HEK293 (cell line): ENCODE measurements at regions not wholly inside any gene's neighbourhood (a gene's known extent, or its start where the extent isn't known, plus 50 kb on each side); places are given as distances from the start of the nearest gene placed in this dataset.

ENCODE experiments used
- CTCF ChIA-PET: fragments of 350-600 bp; formaldehyde crosslinking; extraction: SDS; loops from one replicate; lab custom pipeline; 2021; ENCODE audit warnings: antibody characterized with exemption; lab: Yijun Ruan, JAX
- POLR2A ChIA-PET: fragments of 300-600 bp; formaldehyde crosslinking; extraction: SDS; loops from one replicate; lab custom pipeline; 2020; ENCODE audit warnings: antibody characterized with exemption, inconsistent platforms; lab: Yijun Ruan, JAX
- H3K27ac ChIP-seq: fragments of 200-500 bp; sonication (Bioruptor generic); 2 replicates; pipeline ENCODE4 v1.5.1; 2014; ENCODE audit warnings: low read depth, low read length, control low read depth, inconsistent platforms; ENCODE audit errors: extremely low read depth
- H3K36me3 ChIP-seq, 2 experiments: fragments of 200-500 bp in 1 of 2; sonication (Bioruptor generic) in 1 of 2; 1 replicate in 1 of 2; 2 replicates in 1 of 2; pipeline ENCODE4 v1.5.1; 2014 to 2017; ENCODE audit warnings: inconsistent platforms in 2 of 2, low read length in 2 of 2; ENCODE audit not compliant: control insufficient read depth in 2 of 2, insufficient read depth in 1 of 2
- H3K4me1 ChIP-seq: fragments of 200-500 bp; sonication (Bioruptor generic); 2 replicates; pipeline ENCODE4 v1.5.1; 2014; ENCODE audit warnings: mild to moderate bottlenecking, low read length, inconsistent platforms; ENCODE audit not compliant: control insufficient read depth, insufficient read depth
- H3K4me3 ChIP-seq: 2 replicates; pipeline ENCODE4 v1.5.1; 2011; ENCODE audit warnings: low read depth, mild to moderate bottlenecking, control low read depth, low read length, moderate library complexity
- H3K9me3 ChIP-seq: fragments of 200-500 bp; sonication (Bioruptor generic); 2 replicates; pipeline ENCODE4 v1.5.1; 2014; ENCODE audit warnings: low read depth, low read length, inconsistent platforms; ENCODE audit not compliant: control insufficient read depth, insufficient read depth
- GFI1B ChIP-seq: fragments of 450-650 bp; formaldehyde crosslinking; IDR thresholded peaks from 2 replicates; pipeline ENCODE4 v1.5.1; 2016; ENCODE audit warnings: missing biosample characterization, missing genetic modification characterization
- INSM2 ChIP-seq: fragments of 450-650 bp; formaldehyde crosslinking; IDR thresholded peaks from 2 replicates; pipeline ENCODE4 v1.5.1; 2016; ENCODE audit warnings: missing biosample characterization, missing genetic modification characterization
- SALL2 ChIP-seq: fragments of 450-650 bp; formaldehyde crosslinking; IDR thresholded peaks from 2 replicates; pipeline ENCODE4 v1.5.0; 2017; ENCODE audit warnings: missing biosample characterization, mild to moderate bottlenecking, missing genetic modification characterization, borderline replicate concordance
- SETDB1 ChIP-seq: IDR thresholded peaks from one replicate; pipeline ENCODE4 v1.6.1; 2017; ENCODE audit warnings: mild to moderate bottlenecking, low read length, moderate library complexity, mixed read lengths; ENCODE audit not compliant: insufficient read length
- ZBTB1 ChIP-seq: fragments of 450-650 bp; formaldehyde crosslinking; IDR thresholded peaks from 2 replicates; pipeline ENCODE4 v1.5.1; 2016; ENCODE audit warnings: missing biosample characterization, missing genetic modification characterization
- ZBTB48 ChIP-seq: fragments of 450-650 bp; formaldehyde crosslinking; IDR thresholded peaks from 2 replicates; pipeline ENCODE4 v1.5.1; 2016; ENCODE audit warnings: missing biosample characterization, missing genetic modification characterization
- ZNF169 ChIP-seq: fragments of 450-650 bp; formaldehyde crosslinking; IDR thresholded peaks from 2 replicates; pipeline ENCODE4 v1.5.1; 2016; ENCODE audit warnings: missing biosample characterization, missing genetic modification characterization
- ZNF23 ChIP-seq: fragments of 450-650 bp; formaldehyde crosslinking; IDR thresholded peaks from 2 replicates; pipeline ENCODE4 v1.5.1; 2016; ENCODE audit warnings: missing biosample characterization, missing genetic modification characterization, borderline replicate concordance
- ZNF341 ChIP-seq: fragments of 450-650 bp; formaldehyde crosslinking; IDR thresholded peaks from 2 replicates; pipeline ENCODE4; 2016; ENCODE audit warnings: low read depth, missing biosample characterization, missing genetic modification characterization
- ZNF362 ChIP-seq: fragments of 450-650 bp; formaldehyde crosslinking; IDR thresholded peaks from 2 replicates; pipeline ENCODE4 v1.5.1; 2016; ENCODE audit warnings: missing biosample characterization, missing genetic modification characterization
- ZNF391 ChIP-seq: fragments of 450-650 bp; formaldehyde crosslinking; IDR thresholded peaks from 2 replicates; pipeline ENCODE4 v1.5.1; 2016; ENCODE audit warnings: low read depth, missing biosample characterization, missing genetic modification characterization, borderline replicate concordance
- ZNF530 ChIP-seq: fragments of 450-650 bp; formaldehyde crosslinking; IDR thresholded peaks from 2 replicates; pipeline ENCODE4 v1.5.1; 2016; ENCODE audit warnings: low read depth, missing biosample characterization, missing genetic modification characterization
- ZNF596 ChIP-seq: fragments of 450-650 bp; IDR thresholded peaks from 2 replicates; pipeline ENCODE4 v1.5.0; 2018; ENCODE audit warnings: missing biosample characterization, mild to moderate bottlenecking, missing genetic modification characterization, moderate library complexity
- ZNF621 ChIP-seq: fragments of 450-650 bp; formaldehyde crosslinking; IDR thresholded peaks from 2 replicates; pipeline ENCODE4 v1.5.1; 2017; ENCODE audit warnings: missing biosample characterization, missing genetic modification characterization
- ZNF670 ChIP-seq: fragments of 450-650 bp; formaldehyde crosslinking; IDR thresholded peaks from 2 replicates; pipeline ENCODE4 v1.5.1; 2016; ENCODE audit warnings: missing biosample characterization, missing genetic modification characterization, low read depth
- ZNF701 ChIP-seq: fragments of 450-650 bp; formaldehyde crosslinking; IDR thresholded peaks from 2 replicates; pipeline ENCODE4 v1.5.1; 2016; ENCODE audit warnings: missing biosample characterization, missing genetic modification characterization
- ZSCAN23 ChIP-seq: fragments of 450-650 bp; formaldehyde crosslinking; IDR thresholded peaks from 2 replicates; pipeline ENCODE4 v1.5.1; 2016; ENCODE audit warnings: missing biosample characterization, missing genetic modification characterization
- TF ChIP-seq, protein P1 (sequence below): fragments of 450-650 bp; formaldehyde crosslinking; IDR thresholded peaks from 2 replicates; pipeline ENCODE4; 2016; ENCODE audit warnings: missing biosample characterization, missing genetic modification characterization
- TF ChIP-seq, protein P2 (sequence below): fragments of 450-650 bp; formaldehyde crosslinking; IDR thresholded peaks from 2 replicates; pipeline ENCODE4 v1.5.1; 2016; ENCODE audit warnings: missing biosample characterization, missing genetic modification characterization, low read depth

- POLR2A ChIA-PET = no interaction called here
- CTCF ChIA-PET = no interaction called here
- no peaks in the 10 kb centered on the region for H3K36me3 ChIP-seq
- no peak for TF ChIP-seq ZSCAN23 (tag by site-specific recombination)
- TF ChIP-seq ZNF362 (tag by site-specific recombination) = no peak
- H3K9me3 ChIP-seq = no peaks in the 10 kb centered on the region
- no peak overlapping the region for H3K4me3 ChIP-seq
- no peak overlapping the region for H3K27ac ChIP-seq
- no peaks in the 10 kb centered on the region for H3K4me1 ChIP-seq
Measured at GRCh38 chr3:3334491-3334890, 155.0 kb upstream of the CRBN start.

DNA sequence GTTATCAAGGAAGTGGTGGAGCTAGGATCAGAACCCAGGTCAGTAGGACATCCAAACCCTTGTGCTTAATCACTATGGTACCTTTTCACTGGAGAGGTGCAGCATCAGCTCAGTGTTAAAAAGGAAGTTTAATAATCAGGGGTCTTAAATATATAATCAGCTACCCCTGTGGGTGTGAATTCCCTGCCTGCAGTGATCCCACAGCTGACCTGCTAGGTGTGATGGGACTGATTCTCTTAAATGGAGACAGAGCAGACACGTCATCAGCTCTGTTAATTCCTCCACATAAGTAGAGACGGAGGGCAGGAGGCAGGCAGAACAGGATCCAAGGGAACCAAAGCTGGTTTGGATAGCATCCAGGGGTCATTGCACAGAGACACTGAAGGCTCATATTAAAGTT is 154.1 kb upstream of the CRBN start:
- no peak for TF ChIP-seq ZNF530 (tag by site-specific recombination)
- TF ChIP-seq, protein P1, sequence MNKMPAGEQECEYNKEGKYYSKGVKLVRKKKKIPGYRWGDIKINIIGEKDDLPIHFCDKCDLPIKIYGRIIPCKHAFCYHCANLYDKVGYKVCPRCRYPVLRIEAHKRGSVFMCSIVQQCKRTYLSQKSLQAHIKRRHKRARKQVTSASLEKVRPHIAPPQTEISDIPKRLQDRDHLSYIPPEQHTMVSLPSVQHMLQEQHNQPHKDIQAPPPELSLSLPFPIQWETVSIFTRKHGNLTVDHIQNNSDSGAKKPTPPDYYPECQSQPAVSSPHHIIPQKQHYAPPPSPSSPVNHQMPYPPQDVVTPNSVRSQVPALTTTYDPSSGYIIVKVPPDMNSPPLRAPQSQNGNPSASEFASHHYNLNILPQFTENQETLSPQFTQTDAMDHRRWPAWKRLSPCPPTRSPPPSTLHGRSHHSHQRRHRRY (tag by site-specific recombination) = no peak
- TF ChIP-seq GFI1B (tag by site-specific recombination) = no peak
- TF ChIP-seq ZNF341 (tag by site-specific recombination) = no peak
- TF ChIP-seq INSM2 = no peak
- no peak for TF ChIP-seq ZNF169
- no peak for TF ChIP-seq ZNF391 (tag by site-specific recombination)
- TF ChIP-seq ZNF701 (tag by site-specific recombination) = no peak
- no peak for TF ChIP-seq ZNF621
- no peak for TF ChIP-seq SETDB1
- no peak for TF ChIP-seq ZBTB48 (tag by site-specific recombination)
- TF ChIP-seq, protein P2, sequence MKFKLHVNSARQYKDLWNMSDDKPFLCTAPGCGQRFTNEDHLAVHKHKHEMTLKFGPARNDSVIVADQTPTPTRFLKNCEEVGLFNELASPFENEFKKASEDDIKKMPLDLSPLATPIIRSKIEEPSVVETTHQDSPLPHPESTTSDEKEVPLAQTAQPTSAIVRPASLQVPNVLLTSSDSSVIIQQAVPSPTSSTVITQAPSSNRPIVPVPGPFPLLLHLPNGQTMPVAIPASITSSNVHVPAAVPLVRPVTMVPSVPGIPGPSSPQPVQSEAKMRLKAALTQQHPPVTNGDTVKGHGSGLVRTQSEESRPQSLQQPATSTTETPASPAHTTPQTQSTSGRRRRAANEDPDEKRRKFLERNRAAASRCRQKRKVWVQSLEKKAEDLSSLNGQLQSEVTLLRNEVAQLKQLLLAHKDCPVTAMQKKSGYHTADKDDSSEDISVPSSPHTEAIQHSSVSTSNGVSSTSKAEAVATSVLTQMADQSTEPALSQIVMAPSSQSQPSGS (tag by site-specific recombination) = no peak
- no peak for TF ChIP-seq ZBTB1 (tag by site-specific recombination)
- no peaks in the 10 kb centered on the region for H3K36me3 ChIP-seq
- H3K4me3 ChIP-seq = no peak overlapping the region
- ChIA-PET POLR2A (no interaction called here), CTCF (no interaction called here)
- no peaks in the 10 kb centered on the region for H3K9me3 ChIP-seq
- no peak overlapping the region for H3K27ac ChIP-seq
- no peaks in the 10 kb centered on the region for H3K4me1 ChIP-seq

- H3K4me3 ChIP-seq = no peak overlapping the region
- H3K4me1 ChIP-seq = no peaks in the 10 kb centered on the region
- H3K27ac ChIP-seq = no peak overlapping the region
- ChIA-PET CTCF (no interaction called here), POLR2A (no interaction called here)
- no peaks in the 10 kb centered on the region for H3K9me3 ChIP-seq
- H3K36me3 ChIP-seq = no peaks in the 10 kb centered on the region
- TF ChIP-seq ZNF23 (tag by site-specific recombination) = no peak
- TF ChIP-seq SALL2 (tag by site-specific recombination) = no peak
- no peak for TF ChIP-seq ZNF169
- TF ChIP-seq ZNF670 = no peak
- no peak for TF ChIP-seq ZNF596
Measured at GRCh38 chr3:3316521-3316920, 137.0 kb upstream of the CRBN start.
